H1 (cell line): ENCODE measurements at regions not wholly inside any gene's neighbourhood (a gene's known extent, or its start where the extent isn't known, plus 50 kb on each side); places are given as distances from the start of the nearest gene placed in this dataset.

Experiments used
- CTCF ChIA-PET: fragments of 300-600 bp; sonication (Branson Sonifier 250); formaldehyde crosslinking; loops from one replicate; lab custom pipeline; 2021; ENCODE audit not compliant: partially characterized antibody; lab: Charles Lee
- POLR2A ChIA-PET: fragments of 300-600 bp; sonication (Branson Sonifier 250); formaldehyde crosslinking; loops from one replicate; lab custom pipeline; 2021; ENCODE audit warnings: inconsistent platforms; ENCODE audit not compliant: partially characterized antibody; lab: Charles Lee
- DNase-seq, 2 experiments: peaks; one replicate each; pipeline versions ENCODE4 v3.0.0 to v3.0.0-alpha.2; 2010 to 2022; ENCODE audit warnings: low spot score in 2 of 2, low read depth in 1 of 2, mixed read lengths in 1 of 2
- FAIRE-seq: peaks from 2 replicates; lab custom pipeline; 2011; peaks lifted over from hg19 to GRCh38; lab: Jason Lieb, UNC
- H2AFZ ChIP-seq: 2 replicates; pipeline ENCODE4 v1.8.1; 2012; ENCODE audit warnings: low read length, inconsistent platforms
- H2AK5ac ChIP-seq: 2 replicates; pipeline ENCODE4 v1.6.1; 2013; ENCODE audit warnings: low read depth, low read length
- H2BK120ac ChIP-seq: replicated peaks from 2 replicates; pipeline ENCODE3; 2013; ENCODE audit warnings: low read depth, low read length, inconsistent platforms
- H2BK12ac ChIP-seq: 2 replicates; pipeline ENCODE4 v1.6.1; 2013; ENCODE audit warnings: low read depth, low read length
- H2BK15ac ChIP-seq: 2 replicates; pipeline ENCODE4 v1.6.1; 2013; ENCODE audit warnings: low read length
- H2BK20ac ChIP-seq: 2 replicates; pipeline ENCODE4 v1.6.1; 2013; ENCODE audit warnings: low read length
- H2BK5ac ChIP-seq: 2 replicates; pipeline ENCODE4 v1.6.1; 2013; ENCODE audit warnings: low read depth, low read length
- H3K14ac ChIP-seq: 2 replicates; pipeline ENCODE4 v1.6.1; 2013; ENCODE audit warnings: inconsistent platforms; ENCODE audit not compliant: insufficient read length
- H3K18ac ChIP-seq: 2 replicates; pipeline ENCODE4 v1.6.1; 2013; ENCODE audit warnings: low read length; ENCODE audit errors: extremely low read depth
- H3K23ac ChIP-seq: 2 replicates; pipeline ENCODE4 v1.6.1; 2013; ENCODE audit warnings: inconsistent platforms; ENCODE audit not compliant: insufficient read length
- H3K23me2 ChIP-seq: 2 replicates; pipeline ENCODE4 v1.6.1; 2013; ENCODE audit warnings: low read depth, low read length
- H3K27ac ChIP-seq: 2 replicates; pipeline ENCODE4 v1.6.1; 2011; ENCODE audit warnings: low read depth, low read length, inconsistent platforms
- H3K27me3 ChIP-seq, 4 experiments: replicated peaks in 1 of 4; 1 replicate in 1 of 4; 2 replicates in 3 of 4; pipeline versions ENCODE4 v1.6.1 to v1.8.1; 2011 to 2013; ENCODE audit warnings: low read length in 3 of 4, mild to moderate bottlenecking in 3 of 4, inconsistent platforms in 2 of 4, mixed read lengths in 2 of 4, moderate library complexity in 1 of 4; ENCODE audit not compliant: control insufficient read depth in 3 of 4, insufficient read depth in 3 of 4; ENCODE audit errors: extremely low read depth in 1 of 4
- H3K36me3 ChIP-seq, 4 experiments: 2 replicates each; pipeline versions ENCODE4 v1.6.1 to v1.8.1; 2011 to 2013; ENCODE audit warnings: mild to moderate bottlenecking in 4 of 4, low read length in 3 of 4, moderate library complexity in 2 of 4, control low read depth in 1 of 4, inconsistent platforms in 1 of 4; ENCODE audit not compliant: insufficient read depth in 4 of 4, control insufficient read depth in 2 of 4
- H3K4ac ChIP-seq: replicated peaks from 2 replicates; pipeline ENCODE3; 2013; ENCODE audit warnings: low read length, low read depth, mixed read lengths, inconsistent platforms; ENCODE audit not compliant: insufficient read length
- H3K4me1 ChIP-seq, 4 experiments: replicated peaks in 1 of 4; 1 replicate in 1 of 4; 2 replicates in 3 of 4; pipeline versions ENCODE4 v1.6.1 to v1.8.1; 2011 to 2013; ENCODE audit warnings: low read length in 3 of 4, inconsistent platforms in 2 of 4, mixed read lengths in 1 of 4; ENCODE audit not compliant: insufficient read depth in 4 of 4, control insufficient read depth in 3 of 4
- H3K4me2 ChIP-seq, 2 experiments: 2 replicates each; pipeline versions ENCODE4 v1.6.1 to v1.8.1; 2011 to 2013; ENCODE audit warnings: low read depth in 2 of 2, low read length in 2 of 2, control low read depth in 1 of 2, inconsistent platforms in 1 of 2, mild to moderate bottlenecking in 1 of 2; ENCODE audit not compliant: insufficient read depth in 1 of 2
- H3K4me3 ChIP-seq, 4 experiments: fragments of 200-600, 300-600 bp in 1 of 4; sonication (generic), shearing (Covaris generic), sonication (Bioruptor Twin) in 1 of 4; 2 replicates each; pipeline versions ENCODE4 v1.5.1 to v1.8.1; 2011 to 2016; ENCODE audit warnings: low read length in 4 of 4, low read depth in 3 of 4, control low read depth in 2 of 4, inconsistent platforms in 2 of 4, mild to moderate bottlenecking in 2 of 4, mixed read lengths in 1 of 4, moderate library complexity in 1 of 4; ENCODE audit not compliant: insufficient read depth in 2 of 4; ENCODE audit errors: extremely low read depth in 1 of 4
- H3K56ac ChIP-seq: replicated peaks from 2 replicates; pipeline ENCODE3; 2013; ENCODE audit warnings: low read depth, mild to moderate bottlenecking, mixed read lengths, low read length, inconsistent platforms; ENCODE audit not compliant: insufficient read length
- H3K79me1 ChIP-seq: 2 replicates; pipeline ENCODE4 v1.6.1; 2013; ENCODE audit warnings: low read depth, low read length, control low read depth
- H3K79me2 ChIP-seq, 2 experiments: 2 replicates each; pipeline versions ENCODE4 v1.6.1 to v1.8.1; 2012 to 2013; ENCODE audit warnings: low read length in 2 of 2, mild to moderate bottlenecking in 2 of 2, inconsistent platforms in 1 of 2; ENCODE audit not compliant: insufficient read depth in 2 of 2, control insufficient read depth in 1 of 2
- H3K9ac ChIP-seq, 4 experiments: replicated peaks in 1 of 4; 1 replicate in 1 of 4; 2 replicates in 3 of 4; pipeline versions ENCODE4 v1.6.1 to v1.8.1; 2011 to 2013; ENCODE audit warnings: low read depth in 3 of 4, low read length in 3 of 4, control low read depth in 2 of 4, mild to moderate bottlenecking in 2 of 4, moderate library complexity in 2 of 4, inconsistent platforms in 1 of 4; ENCODE audit errors: extremely low read depth in 1 of 4
- H3K9me3 ChIP-seq, 2 experiments: 2 replicates each; pipeline versions ENCODE4 v1.6.1 to v1.8.1; 2012 to 2013; ENCODE audit warnings: mild to moderate bottlenecking in 2 of 2, moderate library complexity in 2 of 2, control low read depth in 1 of 2, inconsistent platforms in 1 of 2, low read depth in 1 of 2, low read length in 1 of 2, mixed read lengths in 1 of 2; ENCODE audit not compliant: insufficient read depth in 2 of 2
- H4K20me1 ChIP-seq, 2 experiments: replicated peaks in 1 of 2; 2 replicates each; pipeline versions ENCODE3 to v1.8.1; 2011 to 2013; ENCODE audit warnings: inconsistent platforms in 2 of 2, low read length in 2 of 2, mild to moderate bottlenecking in 1 of 2; ENCODE audit not compliant: insufficient read depth in 2 of 2, control insufficient read depth in 1 of 2
- H4K5ac ChIP-seq: 2 replicates; pipeline ENCODE4 v1.6.1; 2013; ENCODE audit warnings: low read length, low read depth, mixed read lengths, inconsistent platforms; ENCODE audit not compliant: insufficient read length
- H4K8ac ChIP-seq: 2 replicates; pipeline ENCODE4 v1.8.0; 2013; ENCODE audit warnings: mild to moderate bottlenecking, moderate library complexity, low read length, inconsistent platforms; ENCODE audit not compliant: insufficient read depth; ENCODE audit errors: extremely low read depth
- H4K91ac ChIP-seq: replicated peaks from 2 replicates; pipeline ENCODE3; 2013; ENCODE audit warnings: low read length, mixed read lengths, inconsistent platforms; ENCODE audit not compliant: insufficient read length
- RBBP5 ChIP-seq: IDR thresholded peaks from 2 replicates; pipeline ENCODE4 v1.7.1; 2012; ENCODE audit warnings: low read depth, mild to moderate bottlenecking, inconsistent platforms, low read length, moderate library complexity, borderline replicate concordance
- SP4 ChIP-seq: IDR thresholded peaks from 2 replicates; pipeline ENCODE4 v1.6.1; 2012; ENCODE audit warnings: low read length, inconsistent platforms
- WGBS, 2 experiments: shearing (Covaris generic) in 1 of 2; methylation state at CpG; one replicate each; pipeline versions ENCODE4 v1.1.6 to v1.1.7; 2013 to 2015; ENCODE audit warnings: low lambda C conversion rate in 2 of 2, mixed read lengths in 2 of 2, inconsistent platforms in 1 of 2, low coverage in 1 of 2, missing lambda C conversion rate in 1 of 2; ENCODE audit not compliant: insufficient replicate concordance in 2 of 2, insufficient coverage in 1 of 2, insufficient read length in 1 of 2; ENCODE audit errors: extremely low coverage in 1 of 2, missing lambda C conversion rate in 1 of 2; 5-methylcytosine and 5-hydroxymethylcytosine counted together

DNA sequence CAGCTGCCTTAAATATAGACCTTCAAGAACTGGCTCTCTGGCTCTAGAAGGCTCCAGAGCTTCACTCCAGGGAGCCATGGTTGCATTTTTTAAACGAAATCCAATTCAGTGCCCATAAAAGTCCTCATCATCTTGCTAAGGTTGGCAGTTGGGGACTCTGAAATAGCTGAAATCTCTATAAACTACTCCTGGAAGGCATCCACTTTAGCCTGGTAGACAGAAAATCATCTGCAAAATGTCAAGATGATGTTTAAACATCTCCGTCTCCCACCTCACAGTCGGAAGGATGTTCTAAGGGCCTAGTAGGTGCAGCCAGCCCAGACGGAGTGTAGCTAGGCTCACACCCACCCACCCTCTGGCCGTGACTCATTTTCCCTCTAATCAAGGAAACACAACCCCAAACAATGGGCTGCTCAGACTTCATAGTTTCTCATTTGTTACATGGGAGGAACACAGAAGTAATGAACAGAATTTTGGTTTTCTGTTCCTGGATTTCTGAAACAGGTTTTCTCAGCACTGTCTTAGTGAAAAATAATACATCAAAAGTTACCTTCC, 235.4 kb upstream of the KAZN start:
- Histone ChIP-seq H2BK15ac (no peak overlapping the region), H3K4me2 (no peak overlapping the region), H3K18ac (no peak overlapping the region), H3K4me1 (peaks cover 0 to 6% (median 2%) of the 10 kb centered on the region in 4 experiments; a peak in 3 of 7 replicates), H2AFZ (no peak overlapping the region), H2BK120ac (no peak overlapping the region), H3K23ac (no peak overlapping the region), H2BK20ac (no peak overlapping the region), H4K5ac (no peak overlapping the region), H3K14ac (no peak overlapping the region), H3K27ac (no peak overlapping the region), H3K36me3 (no peaks in the 10 kb centered on the region), H4K8ac (no peak overlapping the region), H3K9me3 (peaks cover 0 to 4% of the 10 kb centered on the region in 2 experiments; a peak in 2 of 4 replicates), H3K4ac (no peak overlapping the region), H4K91ac (no peak overlapping the region), H4K20me1 (no peaks in the 10 kb centered on the region), H3K79me1 (no peaks in the 10 kb centered on the region), H2BK12ac (no peak overlapping the region), H3K23me2 (no peaks in the 10 kb centered on the region), H2BK5ac (no peak overlapping the region), H3K79me2 (no peaks in the 10 kb centered on the region), H3K9ac (no peak overlapping the region), H2AK5ac (no peak overlapping the region)
- DNase-seq (no peak), FAIRE-seq (no peak)
- ChIA-PET CTCF (interaction anchor here (0.6 to 1.5 kb wide), 4 partner anchors 72 to 1872 kb away, joined by 3 to 6 read pairs (median 4); no protein-coding TSS in a partner anchor), POLR2A (interaction anchor here (1.5 kb wide), 1 partner anchor 35 kb away, joined by 3 read pairs; no protein-coding TSS in a partner anchor)
- WGBS, 2 experiments: 85% methylated on average over 5 of the region's 5 CpGs; no CpG with 5 or more reads in 1 of the 2 experiments
- TF ChIP-seq RBBP5 (no peak), SP4 (no peak)
- TF ChIP-seq, all 59 proteins: peak for 0
- Histone ChIP-seq H3K56ac (no peak overlapping the region), H3K4me3 (no peak overlapping the region), H3K27me3 (no peaks in the 10 kb centered on the region)
